HUES48 (cell line): ENCODE measurements at regions not wholly inside any gene's neighbourhood (a gene's known extent, or its start where the extent isn't known, plus 50 kb on each side); places are given as distances from the start of the nearest gene placed in this dataset.
"Not testable (repeated sequence)": the region's sequence is repeated elsewhere in the genome, so short reads cannot be mapped to it uniquely, and the experiment has no call there.

Source experiments
- H3K27ac ChIP-seq: one replicate; pipeline ENCODE4 v1.7.0; 2013; ENCODE audit warnings: low read depth, low read length, inconsistent platforms
- H3K27me3 ChIP-seq: 2 replicates; pipeline ENCODE4 v1.6.1; 2013; ENCODE audit warnings: mild to moderate bottlenecking, low read length; ENCODE audit not compliant: control insufficient read depth, insufficient read depth
- H3K36me3 ChIP-seq: 2 replicates; pipeline ENCODE4 v1.6.1; 2013; ENCODE audit warnings: low read length; ENCODE audit not compliant: control insufficient read depth, insufficient read depth
- H3K4me1 ChIP-seq: 2 replicates; pipeline ENCODE4 v1.6.1; 2013; ENCODE audit warnings: mild to moderate bottlenecking, low read length; ENCODE audit not compliant: control insufficient read depth, insufficient read depth
- H3K4me3 ChIP-seq: 2 replicates; pipeline ENCODE4 v1.5.1; 2013; ENCODE audit warnings: mild to moderate bottlenecking, low read depth, low read length
- H3K9ac ChIP-seq: 2 replicates; pipeline ENCODE4 v1.6.1; 2013; ENCODE audit warnings: mild to moderate bottlenecking, low read depth, low read length, moderate library complexity
- H3K9me3 ChIP-seq: 2 replicates; pipeline ENCODE4 v1.6.1; 2013; ENCODE audit warnings: low read length; ENCODE audit not compliant: control insufficient read depth, insufficient read depth

DNA sequence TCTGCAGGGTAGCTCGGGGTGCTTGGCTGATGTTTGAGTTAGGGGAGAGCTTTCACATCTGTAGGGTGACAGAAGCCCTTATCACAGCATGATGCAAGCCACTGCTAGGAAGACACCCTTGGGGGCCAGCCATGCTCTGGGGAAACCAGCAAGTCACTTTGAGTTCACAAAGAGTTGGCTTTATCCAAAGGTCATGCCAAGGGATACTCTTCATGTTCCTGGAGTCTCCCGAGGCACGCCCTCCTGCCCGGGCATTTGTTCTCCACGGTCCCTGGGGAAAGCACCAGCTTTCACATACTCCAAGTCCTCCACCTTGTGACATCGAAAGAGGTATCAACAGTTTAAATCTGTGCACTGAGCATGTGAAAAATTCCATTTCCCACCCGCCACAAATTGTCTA is 227.7 kb downstream of the VAPA start:
- no peaks in the 10 kb centered on the region for H3K36me3 ChIP-seq
- no peaks in the 10 kb centered on the region for H3K9me3 ChIP-seq
- H3K27me3 ChIP-seq: no peaks in the 10 kb centered on the region
- no peak overlapping the region for H3K4me3 ChIP-seq
- H3K9ac ChIP-seq: no peak overlapping the region
- no peak overlapping the region for H3K27ac ChIP-seq
- H3K4me1 ChIP-seq: peaks cover 23% of the 10 kb centered on the region

DNA sequence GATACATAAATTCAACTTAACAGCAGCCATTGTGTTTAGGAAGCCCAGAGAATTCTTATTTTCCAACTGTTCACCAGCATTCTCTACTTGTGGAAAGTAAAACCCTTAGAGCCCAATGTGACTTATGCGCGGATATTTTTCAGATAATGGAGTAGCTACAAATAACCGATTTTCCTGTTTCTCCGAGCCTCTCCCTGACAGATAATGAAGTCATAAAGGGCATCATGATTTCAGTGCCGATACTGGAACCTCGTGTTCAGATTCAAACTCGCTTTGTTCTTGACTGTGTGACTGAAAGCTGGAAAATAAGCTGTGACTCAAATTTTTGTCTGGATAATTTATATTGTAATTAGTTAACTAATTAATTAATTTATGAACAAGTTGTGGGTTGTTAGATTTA is 228.2 kb downstream of the VAPA start:
- no peak overlapping the region for H3K27ac ChIP-seq
- H3K36me3 ChIP-seq: no peaks in the 10 kb centered on the region
- no peak overlapping the region for H3K4me3 ChIP-seq
- peaks cover 23% of the 10 kb centered on the region for H3K4me1 ChIP-seq
- no peaks in the 10 kb centered on the region for H3K27me3 ChIP-seq
- H3K9ac ChIP-seq: no peak overlapping the region
- H3K9me3 ChIP-seq: no peaks in the 10 kb centered on the region

DNA sequence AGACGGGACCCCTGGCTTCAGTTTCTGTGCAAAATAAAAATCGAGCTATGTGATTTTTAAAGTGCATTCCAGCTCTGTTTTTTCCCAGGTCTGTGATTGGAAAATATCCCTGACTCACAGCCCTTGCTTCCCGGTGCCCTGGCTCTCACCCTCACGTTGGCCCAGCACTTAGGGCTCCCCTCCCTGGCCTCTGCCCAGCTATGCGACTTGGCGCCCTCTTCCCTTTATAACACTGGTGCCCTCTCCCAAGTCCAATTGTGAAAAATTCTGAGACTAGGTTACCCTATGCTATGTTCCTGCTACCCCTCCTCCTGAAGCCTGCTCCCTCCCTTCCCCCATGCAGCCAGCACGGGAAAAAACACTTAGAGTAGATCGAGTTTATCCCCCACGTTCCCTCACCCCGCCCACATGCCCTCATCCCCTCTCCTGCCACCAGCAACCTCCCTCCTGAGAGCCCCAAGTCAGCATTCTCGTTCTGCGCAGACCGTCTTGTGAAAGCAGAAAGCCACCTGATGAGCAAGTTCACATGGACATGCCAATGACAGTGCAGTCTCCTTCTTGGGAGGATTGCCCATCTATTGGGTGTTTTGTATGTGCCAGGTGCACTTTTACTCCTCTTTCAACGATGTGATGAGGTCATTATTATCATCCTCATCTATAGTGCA is 228.8 kb downstream of the VAPA start:
- no peaks in the 10 kb centered on the region for H3K27me3 ChIP-seq
- no peaks in the 10 kb centered on the region for H3K36me3 ChIP-seq
- no peak overlapping the region for H3K4me3 ChIP-seq
- H3K4me1 ChIP-seq: peaks cover 23% of the 10 kb centered on the region
- H3K9ac ChIP-seq: no peak overlapping the region
- no peak overlapping the region for H3K27ac ChIP-seq
- no peaks in the 10 kb centered on the region for H3K9me3 ChIP-seq

DNA sequence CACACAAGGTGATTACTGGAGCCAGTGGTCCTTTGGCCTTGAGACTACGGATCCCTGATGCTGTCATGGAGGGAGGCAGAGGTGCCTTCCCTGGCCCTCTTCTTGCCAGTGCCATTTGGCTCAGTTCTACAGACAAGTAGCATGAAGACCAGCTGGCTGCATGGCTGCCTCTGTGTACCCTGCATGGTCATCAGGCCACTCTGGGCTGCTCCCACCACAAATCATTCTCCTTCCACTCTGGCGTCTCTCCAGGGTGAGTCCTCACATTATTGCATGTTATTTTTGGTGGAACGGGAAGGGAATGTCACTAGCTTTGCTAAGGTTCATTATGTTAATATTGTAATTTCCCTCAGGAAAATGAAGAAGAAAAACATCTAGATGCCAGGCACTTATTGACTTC is 229.8 kb downstream of the VAPA start:
- no peaks in the 10 kb centered on the region for H3K36me3 ChIP-seq
- no peak overlapping the region for H3K4me3 ChIP-seq
- peaks cover 23% of the 10 kb centered on the region for H3K4me1 ChIP-seq
- H3K27me3 ChIP-seq: no peaks in the 10 kb centered on the region
- H3K9ac ChIP-seq: no peak overlapping the region
- H3K9me3 ChIP-seq: no peaks in the 10 kb centered on the region
- H3K27ac ChIP-seq: no peak overlapping the region

DNA sequence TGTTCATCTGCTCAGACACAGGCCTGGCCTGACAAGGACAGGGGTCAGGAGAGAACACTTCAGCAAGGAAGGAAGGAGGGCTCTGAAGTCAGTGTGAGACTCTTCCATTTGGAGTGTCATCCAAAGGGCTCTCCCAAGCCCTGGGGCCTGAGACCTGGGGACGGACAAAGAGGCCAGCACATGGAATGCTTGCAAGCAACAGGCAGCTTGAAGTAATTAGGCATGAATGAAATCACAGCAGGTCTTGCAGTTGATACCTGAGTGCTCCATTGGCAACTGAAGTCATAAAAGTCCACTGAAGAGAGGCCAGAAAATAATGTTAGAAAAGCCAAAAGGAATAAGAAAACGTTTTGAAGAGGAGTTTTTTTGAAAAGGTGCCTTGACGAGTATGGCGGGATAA is 231.7 kb downstream of the VAPA start:
- Histone ChIP-seq H3K4me3 (no peak overlapping the region), H3K4me1 (peaks cover 17% of the 10 kb centered on the region), H3K9ac (no peak overlapping the region), H3K27me3 (no peaks in the 10 kb centered on the region), H3K36me3 (no peaks in the 10 kb centered on the region), H3K9me3 (peaks cover 2% of the 10 kb centered on the region), H3K27ac (no peak overlapping the region)

DNA sequence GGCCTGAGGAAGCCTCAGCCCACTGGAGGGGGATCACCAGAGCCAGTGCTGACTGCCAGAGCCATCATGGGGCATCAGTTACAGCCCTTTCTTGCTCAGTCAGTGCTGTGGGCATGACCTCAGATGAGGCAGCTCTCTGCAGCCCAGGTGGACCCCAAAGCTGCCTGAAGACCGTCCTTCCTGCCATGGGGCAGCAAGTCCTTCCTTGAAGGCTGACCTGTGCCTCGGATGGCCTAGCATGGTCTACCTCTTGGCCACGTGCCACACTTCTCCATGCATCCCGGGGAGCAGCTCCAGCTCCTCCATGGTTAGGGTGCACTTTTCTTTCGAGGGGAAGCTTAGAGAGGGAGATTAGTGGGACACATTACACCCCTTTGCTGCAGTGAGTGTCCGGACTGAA is 233.4 kb downstream of the VAPA start:
- Histone ChIP-seq H3K4me3 (no peak overlapping the region), H3K27me3 (no peaks in the 10 kb centered on the region), H3K9me3 (peaks cover 3% of the 10 kb centered on the region), H3K27ac (no peak overlapping the region), H3K9ac (no peak overlapping the region), H3K36me3 (no peaks in the 10 kb centered on the region), H3K4me1 (0 out of 2 replicates have a peak, but pooled peaks cover 4% of the 10 kb centered on the region)

DNA sequence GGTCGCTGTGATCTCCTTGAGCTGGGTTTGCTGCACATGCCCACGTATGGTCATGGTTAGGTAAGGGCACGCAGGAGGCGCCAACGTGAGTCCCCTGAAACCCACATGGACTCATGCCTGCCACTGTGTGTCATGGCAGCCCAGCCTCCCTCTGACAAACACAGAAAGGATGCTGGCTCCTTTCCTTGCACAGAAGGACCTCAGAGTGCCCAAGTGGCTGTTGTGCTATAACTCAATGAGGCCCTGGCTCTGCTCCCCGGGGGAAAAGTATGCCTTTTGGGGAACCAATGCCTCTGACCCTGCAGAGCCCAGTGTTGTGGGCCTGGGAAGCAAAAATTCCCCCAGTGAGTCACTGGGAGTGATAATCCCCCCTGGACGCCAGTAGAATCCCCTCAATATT is 233.9 kb downstream of the VAPA start:
- no peak overlapping the region for H3K9ac ChIP-seq
- H3K9me3 ChIP-seq: peaks cover 3% of the 10 kb centered on the region
- H3K4me3 ChIP-seq: no peak overlapping the region
- H3K4me1 ChIP-seq: no peaks in the 10 kb centered on the region
- H3K36me3 ChIP-seq: no peaks in the 10 kb centered on the region
- H3K27me3 ChIP-seq: no peaks in the 10 kb centered on the region
- H3K27ac ChIP-seq: no peak overlapping the region

DNA sequence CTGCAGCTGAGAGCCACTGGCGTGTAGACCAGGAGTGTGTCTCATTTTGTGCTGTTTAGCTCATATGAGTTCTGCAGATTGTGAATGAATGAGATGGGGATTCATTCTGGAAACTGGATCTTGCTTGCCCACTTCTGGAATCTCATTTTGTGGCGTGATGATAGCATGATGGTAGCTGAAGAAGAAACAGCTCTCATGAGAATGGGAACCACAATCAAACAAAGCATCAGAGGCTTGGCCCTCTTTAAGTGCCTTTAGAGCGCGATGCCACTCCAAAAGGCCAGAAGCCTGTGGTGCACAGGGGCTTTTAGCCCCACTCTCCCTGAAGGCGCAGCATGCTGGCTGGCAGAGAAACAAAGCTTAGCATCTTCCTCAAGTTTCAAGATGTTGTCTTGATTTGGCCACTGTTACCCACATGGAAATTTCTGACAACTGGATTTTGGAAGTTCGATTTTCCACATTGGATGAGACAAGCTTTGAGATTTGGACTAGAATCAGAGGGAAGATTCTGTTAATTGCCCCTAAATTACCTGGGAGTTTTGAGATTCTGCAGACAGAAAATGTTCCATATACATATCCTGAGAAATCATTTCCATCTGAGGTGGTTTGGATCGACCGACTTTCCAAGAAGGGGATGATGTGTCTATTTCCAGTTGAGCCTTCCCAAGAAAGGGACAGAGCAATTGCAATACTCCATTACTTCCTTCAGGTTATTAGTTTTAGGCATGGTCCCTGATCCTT is 234.5 kb downstream of the VAPA start:
- no peaks in the 10 kb centered on the region for H3K27me3 ChIP-seq
- no peak overlapping the region for H3K27ac ChIP-seq
- H3K4me1 ChIP-seq: no peaks in the 10 kb centered on the region

DNA sequence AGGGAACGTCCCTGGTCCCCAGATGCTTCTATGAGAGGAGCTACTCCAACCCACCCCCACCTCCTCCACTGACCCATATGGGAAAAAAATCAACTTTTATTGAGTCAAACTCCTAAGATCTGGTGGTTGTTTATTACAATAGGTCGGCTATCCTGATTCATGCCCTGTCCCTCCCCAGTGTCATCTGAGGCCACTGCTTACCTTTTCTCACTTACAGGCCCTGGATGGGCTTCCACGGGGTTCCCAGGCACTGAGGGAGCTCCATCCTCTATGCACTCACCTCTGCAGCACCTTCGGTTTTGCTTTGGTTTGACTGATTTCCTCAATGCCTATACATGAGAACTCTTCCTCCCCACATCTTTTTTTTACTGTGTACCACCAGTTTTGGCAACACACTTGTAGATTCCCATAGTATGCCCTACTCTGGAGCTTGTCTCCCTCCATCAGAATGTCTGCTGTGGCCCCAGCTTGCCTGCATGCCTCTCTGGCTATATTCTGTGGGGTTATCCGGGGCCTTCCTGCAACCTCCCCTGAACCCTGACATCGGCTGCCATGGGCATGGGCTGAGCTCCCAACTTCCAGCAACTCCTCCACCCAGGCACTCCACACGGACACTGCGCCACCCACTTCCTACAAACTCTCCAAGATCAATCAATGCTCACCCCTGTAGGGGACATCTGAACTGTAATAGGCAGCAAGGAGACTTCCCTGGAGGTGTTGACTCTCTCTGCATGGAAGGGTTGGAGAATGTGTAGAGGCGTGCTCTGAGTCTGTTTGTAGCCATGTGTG is 236.1 kb downstream of the VAPA start:
- Histone ChIP-seq H3K36me3 (no peaks in the 10 kb centered on the region), H3K27me3 (no peaks in the 10 kb centered on the region), H3K9ac (no peak overlapping the region), H3K4me1 (no peaks in the 10 kb centered on the region), H3K9me3 (peaks cover 3% of the 10 kb centered on the region), H3K4me3 (no peak overlapping the region), H3K27ac (no peak overlapping the region)

More for the DNA sequence above, 234.5 kb downstream of the VAPA start:
- Histone ChIP-seq H3K9ac (no peak overlapping the region), H3K36me3 (no peaks in the 10 kb centered on the region), H3K4me3 (no peak overlapping the region), H3K9me3 (peaks cover 3% of the 10 kb centered on the region)

DNA sequence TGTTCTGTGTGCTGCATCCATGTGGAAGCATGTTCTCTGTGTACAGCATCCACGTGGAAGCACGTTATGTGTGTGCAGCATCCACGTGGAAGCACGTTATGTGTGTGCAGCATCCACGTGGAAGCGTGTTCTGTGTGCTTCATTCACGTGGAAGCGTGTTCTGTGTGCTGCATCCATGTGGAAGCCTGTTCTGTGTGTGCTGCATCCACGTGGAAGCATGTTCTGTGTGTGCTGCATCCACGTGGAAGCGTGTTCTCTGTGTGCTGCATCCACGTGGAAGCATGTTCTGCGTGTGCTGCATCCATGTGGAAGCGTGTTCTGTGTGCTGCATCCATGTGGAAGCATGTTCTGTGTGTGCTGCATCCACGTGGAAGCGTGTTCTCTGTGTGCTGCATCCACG is 236.8 kb downstream of the VAPA start:
- not testable (repeated sequence) for H3K4me1 ChIP-seq, H3K9me3 ChIP-seq, H3K27ac ChIP-seq, H3K4me3 ChIP-seq, H3K36me3 ChIP-seq, H3K27me3 ChIP-seq, H3K9ac ChIP-seq

DNA sequence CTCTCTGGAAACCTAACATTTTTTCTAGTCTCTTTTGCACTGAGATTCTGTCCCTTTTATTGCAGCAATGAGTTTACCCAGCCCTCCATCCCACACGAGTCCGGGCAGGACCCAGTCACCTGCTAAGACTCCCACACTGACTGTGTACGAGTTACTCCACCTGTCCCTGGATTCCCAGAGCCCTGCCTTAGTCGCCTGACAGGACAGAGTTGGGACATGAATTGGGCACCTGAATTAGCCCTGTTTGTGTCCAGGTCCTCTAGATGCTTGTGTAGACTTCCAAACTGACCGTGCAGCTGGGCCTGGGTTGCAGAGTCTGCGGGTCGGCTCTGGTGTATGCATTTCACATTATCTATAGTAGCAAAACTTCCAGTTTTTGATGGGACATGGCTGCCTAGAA is 238.7 kb downstream of the VAPA start:
- H3K27ac ChIP-seq: no peak overlapping the region
- no peaks in the 10 kb centered on the region for H3K27me3 ChIP-seq
- H3K4me1 ChIP-seq: no peaks in the 10 kb centered on the region
- H3K9ac ChIP-seq: no peak overlapping the region
- no peak overlapping the region for H3K4me3 ChIP-seq
- H3K36me3 ChIP-seq: no peaks in the 10 kb centered on the region
- peaks cover 7% of the 10 kb centered on the region for H3K9me3 ChIP-seq
